Right lobe of liver (tissue), 4 donors: ENCODE measurements at regions not wholly inside any gene's neighbourhood (a gene's known extent, or its start where the extent isn't known, plus 50 kb on each side); places are given as distances from the start of the nearest gene placed in this dataset.

ENCODE experiments used
- CTCF ChIP-seq, 4 donors: fragments of 200-600 bp in 3 of 4; fragments of 450-650 bp in 1 of 4; IDR thresholded peaks; one replicate each; pipeline versions ENCODE4 v1.5.1 to v1.8.0; 2016 to 2022; ENCODE audit warnings: antibody characterized with exemption in 4 of 4, mild to moderate bottlenecking in 2 of 4
- POLR2A ChIP-seq: fragments of 450-650 bp; IDR thresholded peaks from one replicate; pipeline ENCODE4 v1.6.1; 2017; ENCODE audit warnings: antibody characterized with exemption, mild to moderate bottlenecking
- donor health status: DM: no; HTN: no; CAD: no.
- donor health status: DM: no; HTN: no; CAD: no.
- donor health status: DM: no; HTN: yes; CAD: no.

GRCh38 chr20:40433341-40433861 lies 255.6 kb downstream of the MAFB start:
- TF ChIP-seq CTCF (IDR thresholded peaks at IDR 0.05) (no peak), POLR2A (no peak)
